Adipocyte (in vitro differentiated cells): ENCODE measurements at regions not wholly inside any gene's neighbourhood (a gene's known extent, or its start where the extent isn't known, plus 50 kb on each side); places are given as distances from the start of the nearest gene placed in this dataset.

Source experiments
- DNase-seq: peaks from one replicate; pipeline ENCODE4 v3.0.0-alpha.2; 2015; ENCODE audit warnings: low read depth
- H3K27me3 ChIP-seq: replicated peaks from 2 replicates; pipeline ENCODE4 v1.7.0; 2013; ENCODE audit warnings: mild to moderate bottlenecking, low read length, moderate library complexity; ENCODE audit not compliant: control insufficient read depth, insufficient read depth
- H3K36me3 ChIP-seq: 2 replicates; pipeline ENCODE4 v1.7.0; 2013; ENCODE audit warnings: low read length, mild to moderate bottlenecking, moderate library complexity; ENCODE audit not compliant: control insufficient read depth, insufficient read depth, severe bottlenecking
- H3K4me1 ChIP-seq: 2 replicates; pipeline ENCODE4 v1.7.0; 2013; ENCODE audit warnings: mild to moderate bottlenecking, low read length, moderate library complexity; ENCODE audit not compliant: control insufficient read depth, insufficient read depth
- H3K4me3 ChIP-seq: 2 replicates; pipeline ENCODE4 v1.7.0; 2013; ENCODE audit warnings: mild to moderate bottlenecking, low read length, moderate library complexity
- H3K9ac ChIP-seq: 2 replicates; pipeline ENCODE4 v1.7.0; 2013; ENCODE audit warnings: mild to moderate bottlenecking, low read length, moderate library complexity
- H3K9me3 ChIP-seq: 2 replicates; pipeline ENCODE4 v1.7.0; 2013; ENCODE audit warnings: mild to moderate bottlenecking, low read length, moderate library complexity; ENCODE audit not compliant: control insufficient read depth

- no peak for DNase-seq
Observed at GRCh38 chr12:53856132-53856531, 82.5 kb upstream of the HOXC13 start.

GRCh38 chr12:53857666-53858065 lies 81.0 kb upstream of the HOXC13 start:
- Histone ChIP-seq H3K36me3 (no peaks in the 10 kb centered on the region), H3K9ac (no peak overlapping the region), H3K9me3 (no peaks in the 10 kb centered on the region), H3K27me3 (peaks cover 32% of the 10 kb centered on the region), H3K4me1 (peaks cover 5% of the 10 kb centered on the region), H3K4me3 (no peak overlapping the region)
- DNase-seq = no peak

More at GRCh38 chr12:53856132-53856531, 82.5 kb upstream of the HOXC13 start:
- Histone ChIP-seq H3K4me3 (no peak overlapping the region), H3K27me3 (peaks cover 38% of the 10 kb centered on the region), H3K36me3 (no peaks in the 10 kb centered on the region), H3K9me3 (no peaks in the 10 kb centered on the region), H3K4me1 (no peaks in the 10 kb centered on the region), H3K9ac (no peak overlapping the region)

GRCh38 chr12:53860426-53861345 lies 77.9 kb upstream of the HOXC13 start:
- no peaks in the 10 kb centered on the region for H3K36me3 ChIP-seq
- H3K4me1 ChIP-seq = peaks cover 12% of the 10 kb centered on the region
- DNase-seq = no peak
- no peaks in the 10 kb centered on the region for H3K9me3 ChIP-seq
- H3K4me3 ChIP-seq = no peak overlapping the region
- no peak overlapping the region for H3K9ac ChIP-seq
- peaks cover 22% of the 10 kb centered on the region for H3K27me3 ChIP-seq

GRCh38 chr12:53862206-53862605 lies 76.4 kb upstream of the HOXC13 start:
- H3K36me3 ChIP-seq = no peaks in the 10 kb centered on the region
- no peak overlapping the region for H3K4me3 ChIP-seq
- no peaks in the 10 kb centered on the region for H3K9me3 ChIP-seq
- peaks cover 15% of the 10 kb centered on the region for H3K27me3 ChIP-seq
- H3K4me1 ChIP-seq = peaks cover 12% of the 10 kb centered on the region
- no peak overlapping the region for H3K9ac ChIP-seq
- DNase-seq = no peak

- Histone ChIP-seq H3K36me3 (no peaks in the 10 kb centered on the region), H3K27me3 (peaks cover 15% of the 10 kb centered on the region), H3K4me3 (no peak overlapping the region), H3K9ac (no peak overlapping the region), H3K4me1 (peaks cover 18% of the 10 kb centered on the region), H3K9me3 (no peaks in the 10 kb centered on the region)
- peak; percentile 30 for DNase-seq
Observed at GRCh38 chr12:53862831-53863230, 75.8 kb upstream of the HOXC13 start.

- H3K4me3 ChIP-seq = no peak overlapping the region
- peaks cover 18% of the 10 kb centered on the region for H3K27me3 ChIP-seq
- no peaks in the 10 kb centered on the region for H3K9me3 ChIP-seq
- no peaks in the 10 kb centered on the region for H3K36me3 ChIP-seq
- no peak for DNase-seq
- H3K9ac ChIP-seq = no peak overlapping the region
- H3K4me1 ChIP-seq = peaks cover 19% of the 10 kb centered on the region
Observed at GRCh38 chr12:53866727-53867126, 71.9 kb upstream of the HOXC13 start.

GRCh38 chr12:53867216-53868012 lies 71.2 kb upstream of the HOXC13 start:
- Histone ChIP-seq H3K9me3 (no peaks in the 10 kb centered on the region), H3K27me3 (peaks cover 24% of the 10 kb centered on the region), H3K9ac (no peak overlapping the region), H3K36me3 (no peaks in the 10 kb centered on the region), H3K4me1 (peaks cover 17% of the 10 kb centered on the region), H3K4me3 (no peak overlapping the region)
- no peak for DNase-seq

- no peak for DNase-seq
- H3K4me1 ChIP-seq = peaks cover 8% of the 10 kb centered on the region
- H3K36me3 ChIP-seq = no peaks in the 10 kb centered on the region
- no peaks in the 10 kb centered on the region for H3K9me3 ChIP-seq
- H3K27me3 ChIP-seq = peaks cover 36% of the 10 kb centered on the region
- H3K4me3 ChIP-seq = no peak overlapping the region
- no peak overlapping the region for H3K9ac ChIP-seq
Observed at GRCh38 chr12:53868511-53868986, 70.1 kb upstream of the HOXC13 start.

GRCh38 chr12:53869500-53869899 lies 69.1 kb upstream of the HOXC13 start:
- peaks cover 36% of the 10 kb centered on the region for H3K27me3 ChIP-seq

GRCh38 chr12:53870117-53870516 lies 68.5 kb upstream of the HOXC13 start:
- no peak overlapping the region for H3K9ac ChIP-seq
- H3K4me3 ChIP-seq = no peak overlapping the region
- H3K9me3 ChIP-seq = no peaks in the 10 kb centered on the region
- no peaks in the 10 kb centered on the region for H3K36me3 ChIP-seq
- peaks cover 8% of the 10 kb centered on the region for H3K4me1 ChIP-seq
- DNase-seq = no peak
- H3K27me3 ChIP-seq = peaks cover 32% of the 10 kb centered on the region

More at GRCh38 chr12:53869500-53869899, 69.1 kb upstream of the HOXC13 start:
- Histone ChIP-seq H3K4me1 (peaks cover 8% of the 10 kb centered on the region), H3K36me3 (no peaks in the 10 kb centered on the region), H3K9me3 (no peaks in the 10 kb centered on the region), H3K4me3 (no peak overlapping the region), H3K9ac (no peak overlapping the region)
- DNase-seq = no peak

GRCh38 chr12:53871367-53871766 lies 67.3 kb upstream of the HOXC13 start:
- no peaks in the 10 kb centered on the region for H3K36me3 ChIP-seq
- H3K27me3 ChIP-seq = peaks cover 25% of the 10 kb centered on the region
- DNase-seq = no peak

More at GRCh38 chr12:53871367-53871766, 67.3 kb upstream of the HOXC13 start:
- Histone ChIP-seq H3K9me3 (no peaks in the 10 kb centered on the region), H3K4me3 (no peak overlapping the region), H3K9ac (no peak overlapping the region), H3K4me1 (peaks cover 8% of the 10 kb centered on the region)
